Neural cell (in vitro differentiated cells): ENCODE measurements at regions not wholly inside any gene's neighbourhood (a gene's known extent, or its start where the extent isn't known, plus 50 kb on each side); places are given as distances from the start of the nearest gene placed in this dataset.

Experiments used
- H2AFZ ChIP-seq: fragments of 200-600, 300-800 bp; sonication (generic), shearing (Covaris generic); 2 replicates; pipeline ENCODE4 v1.6.0; 2014; ENCODE audit warnings: low read depth, mild to moderate bottlenecking, antibody characterized with exemption, low read length, moderate library complexity
- H3F3A ChIP-seq: fragments of 200-600 bp; shearing (Covaris generic); 2 replicates; pipeline ENCODE4 v1.6.1; 2016; ENCODE audit warnings: mild to moderate bottlenecking, moderate library complexity, mixed read lengths, antibody characterized with exemption, low read length; ENCODE audit not compliant: insufficient read depth, poor library complexity, severe bottlenecking
- H3K27ac ChIP-seq: fragments of 200-600, 300-800 bp; sonication (generic), shearing (Covaris generic); 2 replicates; pipeline ENCODE4 v1.5.1; 2014; ENCODE audit warnings: mild to moderate bottlenecking, low read length, moderate library complexity
- H3K27me3 ChIP-seq: fragments of 300-800, 200-600 bp; sonication (generic), shearing (Covaris generic); 2 replicates; pipeline ENCODE4 v1.6.0; 2014; ENCODE audit warnings: mild to moderate bottlenecking, low read depth, low read length, moderate library complexity; ENCODE audit not compliant: insufficient read depth
- H3K36me3 ChIP-seq: fragments of 300-800, 200-600 bp; sonication (generic), shearing (Covaris generic); 2 replicates; pipeline ENCODE4 v1.5.1; 2014; ENCODE audit warnings: mild to moderate bottlenecking, antibody characterized with exemption, low read length, moderate library complexity; ENCODE audit not compliant: insufficient read depth
- H3K4me2 ChIP-seq: fragments of 300-800, 200-600 bp; sonication (generic), shearing (Covaris generic); 2 replicates; pipeline ENCODE4 v1.6.0; 2014; ENCODE audit warnings: mild to moderate bottlenecking, low read length
- H3K4me3 ChIP-seq: fragments of 300-800, 200-600 bp; sonication (generic), shearing (Covaris generic); 2 replicates; pipeline ENCODE4 v1.5.1; 2014; ENCODE audit warnings: mild to moderate bottlenecking, low read length, moderate library complexity
- H3K79me2 ChIP-seq: fragments of 200-600 bp; shearing (Covaris generic); replicated peaks from 2 replicates; pipeline ENCODE4 v1.6.0; 2014; ENCODE audit warnings: mild to moderate bottlenecking, low read length, moderate library complexity; ENCODE audit not compliant: insufficient read depth
- H3K9ac ChIP-seq: fragments of 300-800, 200-600 bp; sonication (generic), shearing (Covaris generic); 2 replicates; pipeline ENCODE4 v1.6.1; 2016; ENCODE audit warnings: mild to moderate bottlenecking, low read length, mixed read lengths
- H3K9me2 ChIP-seq: fragments of 200-600 bp; shearing (Covaris generic); 2 replicates; pipeline ENCODE4 v1.6.1; 2016; ENCODE audit warnings: mild to moderate bottlenecking, low read length, mixed read lengths; ENCODE audit not compliant: insufficient read depth
- H3K9me3 ChIP-seq: fragments of 200-600, 300-800 bp; sonication (generic), shearing (Covaris generic); 2 replicates; pipeline ENCODE4 v1.6.1; 2016; ENCODE audit warnings: mild to moderate bottlenecking, mixed run types, low read length, moderate library complexity, mixed read lengths
- H4K20me1 ChIP-seq: fragments of 200-600 bp; shearing (Covaris generic); 2 replicates; pipeline ENCODE4 v1.6.1; 2016; ENCODE audit warnings: mild to moderate bottlenecking, mixed run types; ENCODE audit not compliant: insufficient read depth
- EP300 ChIP-seq: fragments of 450-650 bp; conservative IDR thresholded peaks from 2 replicates; pipeline ENCODE4 v1.6.1; 2014; ENCODE audit warnings: antibody characterized with exemption, mild to moderate bottlenecking, moderate library complexity; ENCODE audit not compliant: poor library complexity, severe bottlenecking
- EZH2 ChIP-seq: fragments of 200-600, 300-800 bp; shearing (Covaris generic), sonication (generic); IDR thresholded peaks from 2 replicates; pipeline ENCODE4 v1.6.1; 2014; ENCODE audit warnings: antibody characterized with exemption, low read length, borderline replicate concordance, mild to moderate bottlenecking; ENCODE audit not compliant: insufficient read depth, poor library complexity, severe bottlenecking
- MXI1 ChIP-seq: fragments of 450-650 bp; conservative IDR thresholded peaks from 2 replicates; pipeline ENCODE4 v1.6.1; 2014; ENCODE audit warnings: antibody characterized with exemption, mild to moderate bottlenecking; ENCODE audit not compliant: poor library complexity, severe bottlenecking
- POLR2AphosphoS5 ChIP-seq: IDR thresholded peaks from 2 replicates; pipeline ENCODE4 v1.6.1; 2012
- RAD21 ChIP-seq: fragments of 450-650 bp; conservative IDR thresholded peaks from 2 replicates; pipeline ENCODE4 v1.6.1; 2014; ENCODE audit warnings: antibody characterized with exemption, mild to moderate bottlenecking, moderate library complexity
- SMC3 ChIP-seq: fragments of 450-650 bp; conservative IDR thresholded peaks from 2 replicates; pipeline ENCODE4 v1.6.1; 2014; ENCODE audit warnings: antibody characterized with exemption, mild to moderate bottlenecking, moderate library complexity; ENCODE audit not compliant: poor library complexity
- TAF1 ChIP-seq: IDR thresholded peaks from 2 replicates; pipeline ENCODE4 v1.6.1; 2012; ENCODE audit warnings: low read depth
- TF ChIP-seq, protein P1 (sequence below): IDR thresholded peaks from 2 replicates; pipeline ENCODE4 v1.6.1; 2012; ENCODE audit warnings: borderline replicate concordance
- TF ChIP-seq, protein P2 (sequence below): fragments of 450-650 bp; IDR thresholded peaks from 2 replicates; pipeline ENCODE4 v1.5.1; 2014; ENCODE audit warnings: antibody characterized with exemption, mild to moderate bottlenecking, moderate library complexity; ENCODE audit not compliant: poor library complexity, severe bottlenecking

DNA sequence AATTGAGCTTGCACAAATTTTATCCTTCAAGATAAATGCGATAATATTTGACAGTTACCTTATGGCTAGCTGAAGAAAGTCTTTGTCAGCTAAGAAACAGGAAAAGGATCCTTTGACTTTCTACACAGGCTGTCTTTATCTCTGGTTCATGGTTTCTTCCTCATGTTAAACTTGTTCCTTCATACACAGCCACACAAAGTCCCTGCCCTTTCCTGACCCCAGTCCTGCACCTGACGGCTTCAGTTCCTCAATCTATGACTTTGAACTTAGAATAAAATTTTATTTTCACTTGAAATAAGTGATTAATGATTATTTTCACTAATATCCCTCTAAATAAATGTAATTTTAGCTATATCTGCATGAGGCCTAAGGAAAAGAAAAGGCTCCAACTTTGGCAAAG lies 77.8 kb upstream of the PRSS1 start:
- H3K4me3 ChIP-seq, result no peak overlapping the region
- H3K9ac ChIP-seq, result no peak overlapping the region
- TF ChIP-seq RAD21 (no peak), POLR2AphosphoS5 (no peak), TAF1 (no peak), EP300 (no peak), SMC3 (no peak), MXI1 (no peak), EZH2 (no peak)
- TF ChIP-seq, protein P1, sequence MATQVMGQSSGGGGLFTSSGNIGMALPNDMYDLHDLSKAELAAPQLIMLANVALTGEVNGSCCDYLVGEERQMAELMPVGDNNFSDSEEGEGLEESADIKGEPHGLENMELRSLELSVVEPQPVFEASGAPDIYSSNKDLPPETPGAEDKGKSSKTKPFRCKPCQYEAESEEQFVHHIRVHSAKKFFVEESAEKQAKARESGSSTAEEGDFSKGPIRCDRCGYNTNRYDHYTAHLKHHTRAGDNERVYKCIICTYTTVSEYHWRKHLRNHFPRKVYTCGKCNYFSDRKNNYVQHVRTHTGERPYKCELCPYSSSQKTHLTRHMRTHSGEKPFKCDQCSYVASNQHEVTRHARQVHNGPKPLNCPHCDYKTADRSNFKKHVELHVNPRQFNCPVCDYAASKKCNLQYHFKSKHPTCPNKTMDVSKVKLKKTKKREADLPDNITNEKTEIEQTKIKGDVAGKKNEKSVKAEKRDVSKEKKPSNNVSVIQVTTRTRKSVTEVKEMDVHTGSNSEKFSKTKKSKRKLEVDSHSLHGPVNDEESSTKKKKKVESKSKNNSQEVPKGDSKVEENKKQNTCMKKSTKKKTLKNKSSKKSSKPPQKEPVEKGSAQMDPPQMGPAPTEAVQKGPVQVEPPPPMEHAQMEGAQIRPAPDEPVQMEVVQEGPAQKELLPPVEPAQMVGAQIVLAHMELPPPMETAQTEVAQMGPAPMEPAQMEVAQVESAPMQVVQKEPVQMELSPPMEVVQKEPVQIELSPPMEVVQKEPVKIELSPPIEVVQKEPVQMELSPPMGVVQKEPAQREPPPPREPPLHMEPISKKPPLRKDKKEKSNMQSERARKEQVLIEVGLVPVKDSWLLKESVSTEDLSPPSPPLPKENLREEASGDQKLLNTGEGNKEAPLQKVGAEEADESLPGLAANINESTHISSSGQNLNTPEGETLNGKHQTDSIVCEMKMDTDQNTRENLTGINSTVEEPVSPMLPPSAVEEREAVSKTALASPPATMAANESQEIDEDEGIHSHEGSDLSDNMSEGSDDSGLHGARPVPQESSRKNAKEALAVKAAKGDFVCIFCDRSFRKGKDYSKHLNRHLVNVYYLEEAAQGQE, result no peak
- TF ChIP-seq, protein P2, sequence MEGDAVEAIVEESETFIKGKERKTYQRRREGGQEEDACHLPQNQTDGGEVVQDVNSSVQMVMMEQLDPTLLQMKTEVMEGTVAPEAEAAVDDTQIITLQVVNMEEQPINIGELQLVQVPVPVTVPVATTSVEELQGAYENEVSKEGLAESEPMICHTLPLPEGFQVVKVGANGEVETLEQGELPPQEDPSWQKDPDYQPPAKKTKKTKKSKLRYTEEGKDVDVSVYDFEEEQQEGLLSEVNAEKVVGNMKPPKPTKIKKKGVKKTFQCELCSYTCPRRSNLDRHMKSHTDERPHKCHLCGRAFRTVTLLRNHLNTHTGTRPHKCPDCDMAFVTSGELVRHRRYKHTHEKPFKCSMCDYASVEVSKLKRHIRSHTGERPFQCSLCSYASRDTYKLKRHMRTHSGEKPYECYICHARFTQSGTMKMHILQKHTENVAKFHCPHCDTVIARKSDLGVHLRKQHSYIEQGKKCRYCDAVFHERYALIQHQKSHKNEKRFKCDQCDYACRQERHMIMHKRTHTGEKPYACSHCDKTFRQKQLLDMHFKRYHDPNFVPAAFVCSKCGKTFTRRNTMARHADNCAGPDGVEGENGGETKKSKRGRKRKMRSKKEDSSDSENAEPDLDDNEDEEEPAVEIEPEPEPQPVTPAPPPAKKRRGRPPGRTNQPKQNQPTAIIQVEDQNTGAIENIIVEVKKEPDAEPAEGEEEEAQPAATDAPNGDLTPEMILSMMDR, result no peak
- H3K9me3 ChIP-seq, result no peaks in the 10 kb centered on the region
- no peaks in the 10 kb centered on the region for H3F3A ChIP-seq
- no peaks in the 10 kb centered on the region for H3K9me2 ChIP-seq
- no peak overlapping the region for H3K27ac ChIP-seq
- H3K36me3 ChIP-seq, result no peaks in the 10 kb centered on the region
- H4K20me1 ChIP-seq, result no peaks in the 10 kb centered on the region
- H3K4me2 ChIP-seq, result no peak overlapping the region
- H2AFZ ChIP-seq, result no peak overlapping the region
- H3K27me3 ChIP-seq, result no peaks in the 10 kb centered on the region
- no peaks in the 10 kb centered on the region for H3K79me2 ChIP-seq

DNA sequence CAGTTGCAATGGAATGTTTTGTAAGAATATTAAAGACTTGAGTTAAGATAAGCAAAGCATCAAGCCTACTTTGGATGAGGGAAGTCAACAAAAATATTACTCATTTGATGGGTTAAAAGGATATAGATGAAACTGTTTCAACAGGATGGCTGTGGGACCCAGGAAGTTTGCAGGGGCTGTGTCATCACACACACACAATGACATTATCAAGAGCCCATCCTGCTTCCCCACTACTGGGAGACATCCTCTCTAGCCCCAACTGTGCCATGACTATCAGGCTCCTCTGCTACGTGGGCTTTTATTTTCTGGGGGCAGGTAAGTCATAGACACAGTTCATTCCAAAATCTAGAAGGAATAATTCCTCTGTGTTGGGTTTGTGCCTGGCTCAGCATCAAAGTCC lies 78.8 kb upstream of the PRSS1 start:
- TF ChIP-seq TAF1 (no peak), MXI1 (no peak), POLR2AphosphoS5 (no peak), EP300 (no peak), SMC3 (no peak), EZH2 (no peak), RAD21 (no peak)
- TF ChIP-seq, protein P1, result no peak
- TF ChIP-seq, protein P2, result no peak
- no peak overlapping the region for H3K4me2 ChIP-seq

More for the DNA sequence above, 78.8 kb upstream of the PRSS1 start:
- Histone ChIP-seq H4K20me1 (no peaks in the 10 kb centered on the region), H3K9me3 (no peaks in the 10 kb centered on the region), H3K27me3 (no peaks in the 10 kb centered on the region), H3K36me3 (no peaks in the 10 kb centered on the region), H2AFZ (no peak overlapping the region), H3K4me3 (no peak overlapping the region), H3K9ac (no peak overlapping the region), H3F3A (no peaks in the 10 kb centered on the region), H3K9me2 (no peaks in the 10 kb centered on the region), H3K79me2 (no peaks in the 10 kb centered on the region), H3K27ac (no peak overlapping the region)
